OCI-LY7 (cell line): ENCODE measurements at regions not wholly inside any gene's neighbourhood (a gene's known extent, or its start where the extent isn't known, plus 50 kb on each side); places are given as distances from the start of the nearest gene placed in this dataset.

ENCODE experiments used
- EZH2phosphoT487 ChIP-seq: fragments of 200-600 bp; sonication (generic); IDR thresholded peaks from 2 replicates; pipeline ENCODE4 v1.6.1; 2018; ENCODE audit warnings: low read depth, borderline replicate concordance, mild to moderate bottlenecking, mixed run types, antibody characterized with exemption, low read length, moderate library complexity, mixed read lengths
- TF ChIP-seq, protein P1 (sequence below): fragments of 200-600 bp; sonication (generic); conservative IDR thresholded peaks from 2 replicates; pipeline ENCODE4 v1.5.1; 2014; ENCODE audit warnings: mild to moderate bottlenecking, antibody characterized with exemption, low read length, moderate library complexity, mixed read lengths

- TF ChIP-seq, protein P1, sequence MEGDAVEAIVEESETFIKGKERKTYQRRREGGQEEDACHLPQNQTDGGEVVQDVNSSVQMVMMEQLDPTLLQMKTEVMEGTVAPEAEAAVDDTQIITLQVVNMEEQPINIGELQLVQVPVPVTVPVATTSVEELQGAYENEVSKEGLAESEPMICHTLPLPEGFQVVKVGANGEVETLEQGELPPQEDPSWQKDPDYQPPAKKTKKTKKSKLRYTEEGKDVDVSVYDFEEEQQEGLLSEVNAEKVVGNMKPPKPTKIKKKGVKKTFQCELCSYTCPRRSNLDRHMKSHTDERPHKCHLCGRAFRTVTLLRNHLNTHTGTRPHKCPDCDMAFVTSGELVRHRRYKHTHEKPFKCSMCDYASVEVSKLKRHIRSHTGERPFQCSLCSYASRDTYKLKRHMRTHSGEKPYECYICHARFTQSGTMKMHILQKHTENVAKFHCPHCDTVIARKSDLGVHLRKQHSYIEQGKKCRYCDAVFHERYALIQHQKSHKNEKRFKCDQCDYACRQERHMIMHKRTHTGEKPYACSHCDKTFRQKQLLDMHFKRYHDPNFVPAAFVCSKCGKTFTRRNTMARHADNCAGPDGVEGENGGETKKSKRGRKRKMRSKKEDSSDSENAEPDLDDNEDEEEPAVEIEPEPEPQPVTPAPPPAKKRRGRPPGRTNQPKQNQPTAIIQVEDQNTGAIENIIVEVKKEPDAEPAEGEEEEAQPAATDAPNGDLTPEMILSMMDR = no peak
- TF ChIP-seq EZH2phosphoT487 = no peak
Measured at GRCh38 chr5:144024090-144024489, 146.4 kb downstream of the YIPF5 start.
